ENCODE measurements at regions not wholly inside any gene's neighbourhood (a gene's known extent, or its start where the extent isn't known, plus 50 kb on each side); places are given as distances from the start of the nearest gene placed in this dataset.

- Histone ChIP-seq H3K9ac (ENCODE audit: low read depth, low read length, poor library complexity, severe bottlenecking) (no peak overlapping the region), H3K4me3 (ENCODE audit: low read length, poor library complexity, severe bottlenecking) (no peak overlapping the region), H4K20me1 (ENCODE audit: insufficient read depth, low read length, poor library complexity, severe bottlenecking) (no peaks in the 10 kb centered on the region), H3K36me3 (ENCODE audit: insufficient read depth, low read length) (no peaks in the 10 kb centered on the region), H3F3A (ENCODE audit: low read depth) (no peaks in the 10 kb centered on the region), H3K27me3 (ENCODE audit: insufficient read depth, low read length, poor library complexity, severe bottlenecking) (no peaks in the 10 kb centered on the region), H3K4me1 (ENCODE audit: insufficient read depth, low read length, poor library complexity, severe bottlenecking) (no peaks in the 10 kb centered on the region), H2AFZ (ENCODE audit: low read length) (no peak overlapping the region), H3K9me2 (replicated peaks; ENCODE audit: low read depth, low read length) (no peaks in the 10 kb centered on the region), H3K4me2 (ENCODE audit: low read depth, low read length, poor library complexity, severe bottlenecking) (no peak overlapping the region), H3K9me3 (ENCODE audit: insufficient read depth, low read depth, low read length) (no peaks in the 10 kb centered on the region), H3K79me2 (ENCODE audit: insufficient read depth, low read length) (no peaks in the 10 kb centered on the region)
- TF ChIP-seq, protein P1, sequence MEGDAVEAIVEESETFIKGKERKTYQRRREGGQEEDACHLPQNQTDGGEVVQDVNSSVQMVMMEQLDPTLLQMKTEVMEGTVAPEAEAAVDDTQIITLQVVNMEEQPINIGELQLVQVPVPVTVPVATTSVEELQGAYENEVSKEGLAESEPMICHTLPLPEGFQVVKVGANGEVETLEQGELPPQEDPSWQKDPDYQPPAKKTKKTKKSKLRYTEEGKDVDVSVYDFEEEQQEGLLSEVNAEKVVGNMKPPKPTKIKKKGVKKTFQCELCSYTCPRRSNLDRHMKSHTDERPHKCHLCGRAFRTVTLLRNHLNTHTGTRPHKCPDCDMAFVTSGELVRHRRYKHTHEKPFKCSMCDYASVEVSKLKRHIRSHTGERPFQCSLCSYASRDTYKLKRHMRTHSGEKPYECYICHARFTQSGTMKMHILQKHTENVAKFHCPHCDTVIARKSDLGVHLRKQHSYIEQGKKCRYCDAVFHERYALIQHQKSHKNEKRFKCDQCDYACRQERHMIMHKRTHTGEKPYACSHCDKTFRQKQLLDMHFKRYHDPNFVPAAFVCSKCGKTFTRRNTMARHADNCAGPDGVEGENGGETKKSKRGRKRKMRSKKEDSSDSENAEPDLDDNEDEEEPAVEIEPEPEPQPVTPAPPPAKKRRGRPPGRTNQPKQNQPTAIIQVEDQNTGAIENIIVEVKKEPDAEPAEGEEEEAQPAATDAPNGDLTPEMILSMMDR (conservative IDR thresholded peaks at IDR 0.05; ENCODE audit: low read length) = no peak
- TF ChIP-seq EZH2phosphoT487 (IDR thresholded peaks at IDR 0.05; ENCODE audit: borderline replicate concordance) = no peak
These were observed 161.0 kb upstream of the DKK2 start for GRCh38 chr4:107197121-107197520.

DNA sequence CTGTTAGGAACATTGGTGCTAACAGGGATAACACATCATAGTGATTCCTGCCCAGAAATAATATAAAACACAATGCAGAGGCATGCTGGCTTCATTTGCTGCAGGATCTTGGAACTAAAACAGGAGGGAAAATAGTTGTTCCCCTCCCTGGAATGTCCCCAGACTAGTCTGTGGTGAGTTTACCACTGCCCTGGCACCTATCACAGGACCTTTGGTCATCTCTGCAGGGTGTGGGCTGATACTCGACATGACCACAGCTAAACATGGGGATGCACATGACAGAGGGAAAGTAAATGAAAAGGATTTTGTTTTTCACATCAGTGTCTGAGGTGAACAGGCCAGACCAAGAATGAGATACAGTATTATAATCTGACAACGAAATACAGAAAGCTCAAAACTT, 160.2 kb upstream of the DKK2 start:
- Histone ChIP-seq H3K4me1 (ENCODE audit: insufficient read depth, low read length, poor library complexity, severe bottlenecking) (no peaks in the 10 kb centered on the region), H3F3A (ENCODE audit: low read depth) (no peaks in the 10 kb centered on the region), H3K9ac (ENCODE audit: low read depth, low read length, poor library complexity, severe bottlenecking) (no peak overlapping the region), H3K4me2 (ENCODE audit: low read depth, low read length, poor library complexity, severe bottlenecking) (no peak overlapping the region), H3K4me3 (ENCODE audit: low read length, poor library complexity, severe bottlenecking) (no peak overlapping the region), H3K27me3 (ENCODE audit: insufficient read depth, low read length, poor library complexity, severe bottlenecking) (no peaks in the 10 kb centered on the region), H4K20me1 (ENCODE audit: insufficient read depth, low read length, poor library complexity, severe bottlenecking) (no peaks in the 10 kb centered on the region), H3K9me2 (replicated peaks; ENCODE audit: low read depth, low read length) (no peaks in the 10 kb centered on the region), H3K79me2 (ENCODE audit: insufficient read depth, low read length) (no peaks in the 10 kb centered on the region), H2AFZ (ENCODE audit: low read length) (no peak overlapping the region), H3K9me3 (ENCODE audit: insufficient read depth, low read depth, low read length) (no peaks in the 10 kb centered on the region), H3K36me3 (ENCODE audit: insufficient read depth, low read length) (no peaks in the 10 kb centered on the region)
- TF ChIP-seq, protein P1 (conservative IDR thresholded peaks at IDR 0.05; ENCODE audit: low read length) = no peak
- TF ChIP-seq EZH2phosphoT487 (IDR thresholded peaks at IDR 0.05; ENCODE audit: borderline replicate concordance) = no peak

- TF ChIP-seq EZH2phosphoT487 (IDR thresholded peaks at IDR 0.05; ENCODE audit: borderline replicate concordance) = no peak
- TF ChIP-seq, protein P1 (conservative IDR thresholded peaks at IDR 0.05; ENCODE audit: low read length) = no peak
- no peaks in the 10 kb centered on the region for H3K9me3 ChIP-seq (ENCODE audit: insufficient read depth, low read depth, low read length)
- H3K4me1 ChIP-seq (ENCODE audit: insufficient read depth, low read length, poor library complexity, severe bottlenecking) = no peaks in the 10 kb centered on the region
- no peak overlapping the region for H2AFZ ChIP-seq (ENCODE audit: low read length)
- no peaks in the 10 kb centered on the region for H3F3A ChIP-seq (ENCODE audit: low read depth)
- no peak overlapping the region for H3K4me3 ChIP-seq (ENCODE audit: low read length, poor library complexity, severe bottlenecking)
- no peaks in the 10 kb centered on the region for H3K79me2 ChIP-seq (ENCODE audit: insufficient read depth, low read length)
- H4K20me1 ChIP-seq (ENCODE audit: insufficient read depth, low read length, poor library complexity, severe bottlenecking) = no peaks in the 10 kb centered on the region
- H3K36me3 ChIP-seq (ENCODE audit: insufficient read depth, low read length) = no peaks in the 10 kb centered on the region
- H3K4me2 ChIP-seq (ENCODE audit: low read depth, low read length, poor library complexity, severe bottlenecking) = no peak overlapping the region
- no peaks in the 10 kb centered on the region for H3K9me2 ChIP-seq (replicated peaks; ENCODE audit: low read depth, low read length)
- H3K9ac ChIP-seq (ENCODE audit: low read depth, low read length, poor library complexity, severe bottlenecking) = no peak overlapping the region
- H3K27me3 ChIP-seq (ENCODE audit: insufficient read depth, low read length, poor library complexity, severe bottlenecking) = no peaks in the 10 kb centered on the region
These were observed 157.9 kb upstream of the DKK2 start for GRCh38 chr4:107194005-107194404.

Data from Loucy (cell line).